NCI-H460 (cell line): ENCODE measurements at regions not wholly inside any gene's neighbourhood (a gene's known extent, or its start where the extent isn't known, plus 50 kb on each side); places are given as distances from the start of the nearest gene placed in this dataset.

ENCODE experiments used
- DNase-seq: peaks from one replicate; pipeline ENCODE4 v3.0.0-alpha.2; 2016; ENCODE audit warnings: low read depth; ENCODE audit errors: extremely low read depth

DNA sequence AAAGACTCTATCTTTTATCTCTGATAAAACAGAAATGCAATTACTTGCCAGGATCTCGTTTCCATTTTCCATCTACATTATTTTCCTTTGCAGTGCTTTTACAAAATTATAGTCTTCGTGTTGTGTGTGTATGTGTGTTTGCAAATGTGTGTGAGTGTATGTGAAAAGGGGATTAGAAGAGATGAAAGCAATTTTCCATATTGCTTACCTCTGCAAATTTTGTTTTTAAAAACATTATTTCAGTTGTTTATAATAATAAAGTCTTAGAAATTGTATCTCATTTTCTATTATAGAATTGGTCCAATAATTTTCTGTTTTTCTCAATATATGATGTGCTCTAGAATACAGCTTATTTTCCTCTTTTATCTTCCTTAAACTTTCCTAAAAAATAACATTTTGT is 421.3 kb upstream of the ANKRD30A start:
- DNase-seq, result no peak

DNA sequence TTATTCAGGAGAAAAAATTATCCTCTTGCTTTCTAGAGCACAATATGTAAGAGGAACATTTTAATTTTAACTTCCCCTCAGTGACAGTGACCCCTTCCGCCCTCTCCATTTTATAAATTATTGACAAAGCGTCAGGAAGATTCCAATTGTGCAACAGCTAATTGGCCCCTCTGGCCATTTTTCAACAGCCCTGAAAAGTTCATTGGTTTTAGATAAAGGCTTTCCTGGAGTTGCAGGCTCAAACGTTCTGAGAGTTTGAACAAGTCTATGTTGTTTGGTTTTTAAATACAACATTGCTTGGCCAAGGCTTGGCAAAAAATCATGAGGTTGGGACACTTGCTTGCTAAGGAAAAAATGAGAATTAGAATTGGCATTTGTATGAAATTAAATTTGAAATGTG is 422.2 kb upstream of the ANKRD30A start:
- DNase-seq, result no peak

DNA sequence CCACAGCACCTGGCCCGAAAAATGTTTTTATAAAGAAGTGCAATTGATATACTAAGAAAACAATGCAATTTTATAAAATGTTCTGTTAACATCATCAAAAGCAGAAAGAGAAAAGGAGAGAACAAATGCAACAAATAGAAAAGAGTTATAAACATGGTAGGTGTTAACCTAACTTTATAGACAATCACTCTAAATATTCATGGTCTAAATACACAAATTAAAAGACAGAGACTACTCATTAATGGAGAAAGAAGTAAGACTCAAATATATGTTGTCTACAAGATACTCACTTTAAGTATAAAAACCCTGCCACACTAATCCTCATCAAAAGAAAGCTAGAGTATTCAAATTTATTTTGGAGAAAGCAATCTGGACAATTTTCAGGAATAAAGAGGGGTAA is 425.3 kb upstream of the ANKRD30A start:
- DNase-seq, result no peak

DNA sequence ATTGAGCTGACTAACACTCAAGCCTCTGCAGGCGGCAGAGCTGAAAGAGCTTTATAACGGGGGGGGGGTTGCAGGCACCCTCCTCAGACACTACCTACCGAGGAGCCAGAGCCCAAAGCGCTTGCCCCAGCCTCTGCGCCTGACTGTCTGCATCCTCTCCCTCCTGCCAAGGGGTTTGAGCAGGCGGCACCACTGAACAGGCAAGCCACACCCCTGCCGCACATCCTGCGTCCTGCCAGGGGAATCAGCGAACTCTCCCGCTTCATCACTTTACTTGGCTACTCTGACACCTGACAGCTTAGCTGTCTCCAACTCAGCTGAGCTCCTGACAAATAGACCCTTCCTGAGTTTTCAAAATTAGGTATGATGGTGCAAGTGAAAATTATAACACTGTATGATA is 432.6 kb upstream of the ANKRD30A start:
- DNase-seq, result no peak

DNA sequence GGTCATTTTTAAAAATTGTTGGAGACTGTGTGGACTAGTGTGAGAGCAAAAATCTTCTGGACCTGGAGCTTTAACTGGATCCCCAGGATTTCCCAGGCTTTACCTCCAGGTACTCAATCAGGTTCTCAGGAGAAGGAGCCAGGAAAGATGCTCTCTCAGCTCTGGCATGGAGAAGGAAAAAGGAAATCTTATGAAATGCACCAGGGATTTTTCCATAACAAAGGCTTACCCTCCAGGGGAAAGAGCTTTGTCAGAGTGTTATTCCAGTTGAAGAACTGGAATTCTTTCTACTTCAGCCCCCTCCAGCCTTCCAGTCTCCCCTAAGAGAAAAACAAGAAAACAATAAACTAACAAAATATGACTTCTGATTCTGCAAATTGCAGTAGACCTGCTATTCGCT is 436.7 kb upstream of the ANKRD30A start:
- DNase-seq, result no peak

DNA sequence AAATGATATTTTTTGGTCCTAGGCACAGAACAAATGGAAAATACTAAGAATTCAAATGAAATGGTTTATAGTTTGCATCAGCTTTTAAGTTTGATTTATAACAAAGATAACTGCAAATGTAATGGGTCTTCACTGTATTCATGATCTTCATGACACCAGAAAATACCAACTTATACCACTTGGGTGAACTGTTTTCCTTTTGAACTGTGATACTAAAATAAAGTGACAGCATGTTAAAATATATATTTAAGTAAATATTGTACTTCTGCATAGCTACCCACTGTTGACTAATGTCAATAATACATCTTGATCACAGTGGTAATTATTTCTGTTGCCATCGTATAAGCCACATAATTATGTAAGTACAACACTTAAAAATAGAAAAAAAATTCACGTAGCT is 442.0 kb upstream of the ANKRD30A start:
- DNase-seq, result no peak

DNA sequence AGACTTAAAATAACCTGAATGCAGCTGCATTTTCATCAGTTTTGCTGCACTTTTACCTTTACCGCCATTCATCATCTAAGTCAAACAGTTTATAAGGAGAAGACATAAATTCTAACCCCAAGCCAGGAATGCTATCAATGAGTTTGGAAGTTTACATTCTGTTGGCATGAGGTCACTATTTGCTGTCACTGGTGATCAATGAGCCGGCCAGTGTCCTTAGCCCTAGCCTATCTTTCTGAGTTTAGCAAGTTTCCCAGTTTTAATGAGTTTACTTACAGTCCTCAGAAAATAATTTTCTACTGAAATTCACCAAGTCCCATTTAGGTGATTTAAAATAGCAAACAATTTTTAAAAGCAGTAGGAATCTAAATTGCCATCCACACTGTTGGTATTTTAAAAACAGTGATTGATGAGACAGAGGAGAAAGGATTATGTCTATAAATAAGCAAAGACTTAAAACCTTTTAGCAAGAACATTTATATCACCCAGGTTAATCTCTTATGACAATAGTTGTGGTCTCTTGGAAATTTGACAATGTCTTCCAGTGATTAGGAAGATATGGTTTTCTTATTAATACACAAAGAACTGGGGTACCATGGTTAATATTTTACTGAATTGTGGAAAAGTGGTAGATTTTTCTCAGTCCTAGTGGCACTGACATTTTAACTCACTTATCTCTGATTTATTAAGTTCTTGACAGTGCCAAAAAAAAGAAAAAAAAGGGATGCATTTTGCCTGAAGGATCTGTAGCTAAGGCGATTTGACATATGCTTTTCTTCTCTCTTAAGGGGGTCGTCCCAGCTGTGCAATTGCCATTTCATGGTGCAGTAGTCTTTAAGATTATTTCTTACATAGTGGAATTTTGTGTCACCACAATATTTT is 443.4 kb upstream of the ANKRD30A start:
- no peak for DNase-seq

DNA sequence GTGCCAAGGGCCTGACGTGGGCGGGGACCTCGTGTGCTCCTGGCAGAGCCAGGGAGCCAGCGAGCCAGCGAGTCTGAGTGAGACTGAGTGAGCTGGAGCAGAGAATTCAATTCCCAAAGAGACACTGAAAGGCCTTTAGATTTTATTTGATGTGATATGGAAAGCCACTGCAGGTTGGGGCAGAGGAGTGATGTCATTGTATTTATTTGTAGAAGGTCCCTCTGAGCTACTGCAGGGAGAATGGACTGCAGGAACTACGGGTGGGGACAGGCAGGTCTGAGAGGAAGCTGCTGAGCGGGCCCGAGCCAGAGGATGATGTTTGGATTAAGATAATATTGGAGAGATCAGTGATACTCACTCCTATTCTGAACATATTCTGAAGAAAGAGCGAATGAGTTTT is 445.8 kb upstream of the ANKRD30A start:
- no peak for DNase-seq

DNA sequence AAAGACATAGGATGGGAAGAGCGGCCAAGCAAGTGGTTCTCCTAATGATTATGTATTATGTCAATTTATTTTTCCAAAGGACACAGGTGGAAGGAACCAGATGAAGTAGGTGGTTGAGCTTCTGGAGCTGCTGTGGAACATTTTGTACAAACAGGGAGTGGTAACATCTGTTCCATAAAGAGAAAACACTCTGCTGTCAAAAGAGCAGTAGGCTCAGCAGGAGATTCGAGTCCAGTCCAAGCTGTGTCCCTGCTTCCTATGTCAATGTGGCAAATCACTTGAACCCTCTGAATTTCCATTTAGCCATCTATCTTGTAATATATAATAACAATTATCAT is 448.0 kb upstream of the ANKRD30A start:
- no peak for DNase-seq

DNA sequence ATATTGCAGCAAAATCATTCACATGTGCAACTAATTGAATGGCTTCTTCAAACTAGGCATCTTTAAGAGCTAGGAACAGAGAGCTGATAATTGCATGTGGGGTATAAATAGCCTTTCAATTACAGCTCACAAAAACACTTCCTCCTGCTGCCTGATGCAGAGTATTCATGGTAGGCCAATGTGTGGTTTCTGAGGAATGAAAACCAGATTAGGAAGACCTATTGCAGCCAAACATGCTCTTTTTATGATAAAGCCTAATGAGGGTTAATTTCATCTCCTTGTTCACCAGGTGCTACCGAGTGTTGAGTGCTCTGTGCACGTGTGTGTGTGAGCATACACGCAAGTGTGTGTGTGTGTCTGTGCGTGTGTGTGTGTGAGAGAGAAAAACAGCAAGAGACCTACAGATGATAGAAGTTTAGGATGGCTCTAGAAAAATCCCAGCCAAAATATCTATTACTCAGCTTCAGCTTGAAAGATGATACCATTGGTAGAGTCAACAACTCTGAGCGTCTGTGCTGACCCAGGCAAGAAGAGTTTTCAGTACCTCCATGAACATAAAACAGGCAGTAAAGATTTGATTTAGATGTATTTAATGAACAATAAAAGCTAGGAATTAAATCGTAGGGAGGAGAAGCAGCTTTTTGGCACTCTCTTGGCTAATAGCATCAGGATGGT is 448.5 kb upstream of the ANKRD30A start:
- DNase-seq, result no peak

DNA sequence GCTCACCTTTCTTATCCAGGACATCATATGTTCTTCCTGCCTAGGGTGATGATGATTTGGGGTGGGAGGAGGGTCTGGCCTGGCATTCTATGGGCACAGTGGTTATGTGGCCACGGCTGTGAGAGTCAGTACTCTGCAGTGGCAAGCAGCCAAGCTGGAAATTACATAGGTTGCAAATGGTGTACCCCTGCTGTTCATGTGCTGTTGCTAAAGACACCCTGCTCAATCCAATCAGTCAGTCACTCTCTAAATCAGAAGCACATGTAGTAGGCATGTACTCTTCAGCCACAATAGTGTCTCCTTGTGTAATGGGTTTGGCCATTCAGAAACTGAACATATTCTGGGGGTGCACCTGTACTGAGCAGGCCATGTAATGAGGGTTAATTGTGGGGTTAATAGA is 449.1 kb upstream of the ANKRD30A start:
- no peak for DNase-seq

DNA sequence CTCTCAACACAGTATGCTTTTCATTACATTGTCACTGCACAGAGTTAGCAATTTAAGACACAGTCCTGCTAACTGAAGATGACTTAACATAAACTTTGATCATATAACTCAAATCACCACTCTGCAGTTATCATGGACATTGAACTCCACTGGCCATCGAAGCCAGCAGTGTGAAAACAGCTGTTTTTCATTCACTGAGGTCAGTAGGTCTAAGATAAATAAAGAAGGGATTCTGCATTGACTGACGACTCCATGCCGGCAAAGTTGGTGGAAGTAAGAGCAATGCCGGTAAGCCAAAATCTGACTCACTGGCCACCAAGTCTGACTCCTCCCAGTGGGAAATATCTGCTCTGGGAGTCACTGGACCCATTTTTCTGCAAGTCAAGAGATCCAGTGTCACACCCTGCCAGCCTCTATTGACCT is 449.9 kb upstream of the ANKRD30A start:
- DNase-seq, result peak; percentile 4

DNA sequence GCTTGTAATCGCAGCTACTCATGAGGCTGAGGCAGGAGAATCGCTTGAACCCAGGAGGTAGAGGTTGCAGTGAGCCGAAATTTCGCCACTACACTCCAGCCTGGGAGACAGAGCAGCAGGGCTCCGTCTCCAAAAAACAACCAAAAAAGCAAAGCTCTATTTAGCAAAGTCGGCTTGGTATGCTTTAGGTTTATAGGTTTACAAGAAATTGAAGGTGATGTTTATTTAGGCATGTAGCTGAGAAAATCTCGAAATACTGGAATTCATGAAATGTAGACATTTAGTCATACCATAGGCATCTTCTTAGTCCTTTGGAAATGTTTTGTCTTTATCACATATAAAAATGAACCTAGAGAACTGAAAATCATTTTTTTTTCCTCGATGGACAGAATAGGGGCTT is 453.8 kb upstream of the ANKRD30A start:
- DNase-seq, result peak; percentile 5

DNA sequence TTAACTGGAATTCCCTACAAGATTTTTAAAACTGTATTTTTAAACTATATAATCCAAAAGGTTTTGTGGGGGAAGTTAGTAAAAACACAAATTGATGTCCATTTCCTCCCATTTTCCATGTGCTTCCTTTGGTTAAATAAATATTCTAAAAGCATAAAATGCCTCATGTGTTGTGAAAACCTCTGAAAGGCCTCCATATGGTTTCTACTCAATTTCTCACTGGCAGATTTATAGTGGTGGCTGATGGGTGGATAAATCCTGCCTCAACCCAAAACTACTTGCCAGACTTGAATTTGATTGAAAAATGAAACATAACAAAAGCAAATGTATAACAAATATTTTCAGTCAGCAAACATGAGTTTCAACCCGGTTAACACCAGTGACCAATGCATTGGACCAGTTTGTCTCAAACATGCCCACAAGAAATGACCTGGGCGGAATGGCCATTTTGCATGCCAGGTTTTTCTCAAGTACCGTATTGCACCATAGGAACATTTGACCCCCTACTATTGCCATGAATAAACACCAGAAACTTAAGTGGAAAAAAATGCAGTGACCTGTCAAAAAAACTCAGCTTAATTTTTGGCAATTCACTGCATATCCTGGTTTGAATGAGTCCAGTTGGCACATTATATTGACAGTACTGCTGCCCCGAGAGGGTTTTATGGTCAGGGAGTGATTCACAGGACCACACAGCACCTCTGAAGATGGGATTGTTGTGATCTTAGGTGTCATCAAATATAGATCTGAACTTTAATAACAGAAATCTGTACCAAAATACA is 454.6 kb upstream of the ANKRD30A start:
- DNase-seq, result no peak

DNA sequence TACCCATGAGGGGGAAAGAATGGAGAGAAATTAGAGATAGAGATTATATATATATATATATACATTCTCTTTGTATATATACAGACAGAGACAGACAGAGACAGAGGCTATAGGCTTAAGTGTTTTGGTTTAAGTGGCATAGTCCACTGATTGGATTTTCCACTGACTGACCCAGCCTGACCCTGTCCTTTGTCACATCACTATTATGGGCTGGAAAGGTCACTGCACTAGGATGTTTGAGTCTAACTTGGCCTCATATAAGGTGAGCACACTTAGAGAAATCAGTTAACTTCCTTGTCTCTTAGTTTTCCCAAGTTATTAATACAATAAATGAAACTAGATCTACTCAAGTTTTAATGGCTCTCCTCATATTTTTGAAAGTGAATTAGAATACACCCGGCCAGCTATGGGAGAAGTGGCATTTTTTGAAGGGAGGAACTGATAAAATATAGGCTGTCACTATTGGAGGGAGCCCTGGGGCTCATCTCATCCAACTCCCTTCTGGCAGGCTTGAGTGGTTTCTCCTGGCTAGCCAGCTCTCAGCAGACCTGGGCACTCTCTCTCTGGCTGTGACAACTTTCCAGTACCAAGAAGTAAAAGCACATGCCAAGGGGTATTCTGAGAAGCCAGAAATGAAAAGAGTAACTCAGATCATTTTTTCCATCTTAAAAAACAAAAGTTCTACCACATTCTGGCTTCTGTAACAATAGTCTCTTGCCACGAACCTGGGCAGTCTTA is 455.6 kb upstream of the ANKRD30A start:
- no peak for DNase-seq

DNA sequence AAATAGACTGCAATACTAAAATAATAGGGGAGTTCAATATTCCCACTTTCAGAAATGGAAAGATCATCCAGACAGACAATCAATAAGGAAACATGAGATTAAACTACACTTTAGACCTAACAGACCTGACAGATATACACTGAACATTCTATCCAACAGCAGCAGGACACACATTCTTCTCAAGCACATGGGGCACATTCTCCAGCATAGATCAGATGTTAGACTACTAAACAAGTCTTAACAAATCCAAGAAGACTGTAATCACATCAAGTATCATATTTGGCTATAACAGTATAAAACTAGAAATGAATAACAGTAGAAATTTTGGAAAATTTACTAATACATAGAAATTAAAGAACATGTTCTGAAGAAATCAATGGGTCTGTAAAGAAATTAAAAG is 458.9 kb upstream of the ANKRD30A start:
- DNase-seq, result no peak

DNA sequence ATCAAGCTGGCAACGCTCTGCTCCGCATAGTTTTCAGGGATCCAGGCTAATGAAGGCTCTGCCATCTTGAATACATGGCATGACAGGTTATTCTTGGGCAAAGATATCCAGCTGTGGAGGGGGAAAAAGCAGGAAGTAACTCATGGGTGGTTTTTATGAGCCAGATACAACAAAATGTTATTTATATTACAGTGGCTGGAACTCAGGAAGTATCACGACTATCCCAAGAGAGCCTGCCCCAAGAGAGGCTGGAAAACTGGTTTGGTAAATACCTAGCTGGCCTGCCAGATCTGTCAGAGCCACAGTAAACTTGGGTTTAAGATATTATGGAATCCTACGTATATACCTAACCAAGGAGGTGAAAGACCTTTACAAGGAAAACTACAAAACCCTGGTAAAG is 462.8 kb upstream of the ANKRD30A start:
- no peak for DNase-seq

DNA sequence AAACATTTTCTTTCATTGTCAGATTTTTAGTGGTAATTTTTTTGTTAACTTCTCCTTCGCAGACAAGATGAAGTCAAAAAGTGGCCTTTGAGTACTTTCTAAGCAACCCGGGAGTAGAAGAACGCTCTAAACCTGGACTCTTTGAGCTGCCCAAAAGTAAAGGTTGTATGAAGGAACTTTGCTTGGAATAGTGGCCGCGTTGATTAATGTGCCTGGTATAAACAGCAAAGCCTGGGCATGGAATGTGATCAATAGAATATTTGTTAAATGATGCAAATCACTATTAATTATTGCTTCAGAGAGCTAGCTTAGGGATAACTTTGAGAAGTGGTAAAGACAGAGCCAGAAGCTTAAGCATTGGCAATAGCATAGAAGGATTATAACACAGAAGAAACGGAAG is 475.1 kb upstream of the ANKRD30A start:
- DNase-seq, result no peak

DNA sequence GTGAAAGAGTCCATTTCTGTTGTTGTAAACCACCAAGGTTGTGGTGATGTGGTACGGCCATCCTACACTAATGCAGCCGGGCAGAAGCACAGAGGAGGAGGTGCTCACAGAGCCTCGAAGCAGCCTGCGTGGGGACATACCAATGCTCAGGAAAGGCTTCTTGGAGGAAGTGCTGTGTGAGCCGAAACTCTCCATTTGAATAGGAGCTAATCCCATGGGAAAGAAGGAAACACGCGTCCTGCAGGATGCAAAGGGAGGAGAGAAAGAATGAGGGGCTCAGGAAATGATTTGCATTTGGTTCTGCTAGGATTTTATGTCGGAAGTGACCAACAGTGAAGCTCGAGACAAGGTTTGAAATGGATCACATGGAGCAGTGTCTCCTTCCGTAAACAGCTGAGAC is 477.9 kb upstream of the ANKRD30A start:
- DNase-seq, result no peak

DNA sequence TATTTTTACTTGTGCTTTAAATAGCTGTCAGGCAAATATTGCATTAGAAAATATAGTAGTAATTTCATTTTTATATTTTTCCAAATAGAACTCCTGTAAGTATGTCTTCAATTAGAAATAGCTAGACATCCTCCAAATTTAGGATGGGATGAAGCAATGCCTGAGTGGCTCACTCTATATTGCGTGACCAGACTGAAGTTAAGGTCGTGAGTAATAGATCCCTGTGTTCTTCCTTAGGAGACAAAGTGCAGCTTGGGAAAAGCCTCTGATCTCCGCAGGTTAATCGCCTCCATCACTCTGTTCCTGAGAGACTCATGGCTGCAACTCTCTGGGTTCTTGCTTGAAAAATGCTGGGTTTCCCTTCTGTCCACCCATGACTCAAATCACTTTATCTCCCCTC is 484.8 kb upstream of the ANKRD30A start:
- no peak for DNase-seq
